ENCODE measurements at regions not wholly inside any gene's neighbourhood (a gene's known extent, or its start where the extent isn't known, plus 50 kb on each side); places are given as distances from the start of the nearest gene placed in this dataset.

GRCh38 chr1:70666381-70667140 is 255.5 kb downstream of the CTH start:
- TF ChIP-seq, protein P1, sequence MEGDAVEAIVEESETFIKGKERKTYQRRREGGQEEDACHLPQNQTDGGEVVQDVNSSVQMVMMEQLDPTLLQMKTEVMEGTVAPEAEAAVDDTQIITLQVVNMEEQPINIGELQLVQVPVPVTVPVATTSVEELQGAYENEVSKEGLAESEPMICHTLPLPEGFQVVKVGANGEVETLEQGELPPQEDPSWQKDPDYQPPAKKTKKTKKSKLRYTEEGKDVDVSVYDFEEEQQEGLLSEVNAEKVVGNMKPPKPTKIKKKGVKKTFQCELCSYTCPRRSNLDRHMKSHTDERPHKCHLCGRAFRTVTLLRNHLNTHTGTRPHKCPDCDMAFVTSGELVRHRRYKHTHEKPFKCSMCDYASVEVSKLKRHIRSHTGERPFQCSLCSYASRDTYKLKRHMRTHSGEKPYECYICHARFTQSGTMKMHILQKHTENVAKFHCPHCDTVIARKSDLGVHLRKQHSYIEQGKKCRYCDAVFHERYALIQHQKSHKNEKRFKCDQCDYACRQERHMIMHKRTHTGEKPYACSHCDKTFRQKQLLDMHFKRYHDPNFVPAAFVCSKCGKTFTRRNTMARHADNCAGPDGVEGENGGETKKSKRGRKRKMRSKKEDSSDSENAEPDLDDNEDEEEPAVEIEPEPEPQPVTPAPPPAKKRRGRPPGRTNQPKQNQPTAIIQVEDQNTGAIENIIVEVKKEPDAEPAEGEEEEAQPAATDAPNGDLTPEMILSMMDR (IDR thresholded peaks at IDR 0.05; ENCODE audit: insufficient read depth, low read depth, low read length), result no peak
- H3K4me3 ChIP-seq (ENCODE audit: low read depth, low read length), result no peak overlapping the region
- no peak for DNase-seq (ENCODE audit: low read depth)

- no peak overlapping the region for H3K4me3 ChIP-seq (ENCODE audit: low read depth, low read length)
- DNase-seq (ENCODE audit: low read depth), result no peak
- TF ChIP-seq, protein P1 (IDR thresholded peaks at IDR 0.05; ENCODE audit: insufficient read depth, low read depth, low read length), result no peak
Measured at GRCh38 chr1:70667494-70668170, 256.6 kb downstream of the CTH start.

DNA sequence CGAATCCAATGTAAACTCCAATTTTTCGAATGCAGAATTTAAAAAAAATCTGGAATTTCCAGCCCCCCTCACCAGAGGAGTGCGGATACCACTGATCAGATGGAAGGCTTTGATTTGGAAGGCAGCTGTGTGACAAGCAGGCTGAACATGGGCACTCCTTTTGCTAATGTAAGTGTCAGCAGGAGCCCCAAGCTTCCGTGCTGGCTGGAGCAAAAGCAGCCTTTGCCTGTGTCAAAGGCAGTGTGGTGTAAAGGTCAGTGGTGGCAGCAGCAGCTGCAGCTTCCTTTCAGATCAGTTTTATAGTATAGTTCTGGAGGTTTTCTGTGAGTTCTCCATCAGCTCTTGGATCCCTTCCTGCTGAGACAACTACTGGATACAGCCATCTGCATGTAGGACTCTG is 259.9 kb downstream of the CTH start:
- H3K4me3 ChIP-seq (ENCODE audit: low read depth, low read length), result no peak overlapping the region
- no peak for DNase-seq (ENCODE audit: low read depth)
- TF ChIP-seq, protein P1 (IDR thresholded peaks at IDR 0.05; ENCODE audit: insufficient read depth, low read depth, low read length), result no peak

- DNase-seq (ENCODE audit: low read depth), result no peak
- no peak overlapping the region for H3K4me3 ChIP-seq (ENCODE audit: low read depth, low read length)
- TF ChIP-seq, protein P1 (IDR thresholded peaks at IDR 0.05; ENCODE audit: insufficient read depth, low read depth, low read length), result no peak
Measured at GRCh38 chr1:70672442-70672888, 261.4 kb downstream of the CTH start.

DNA sequence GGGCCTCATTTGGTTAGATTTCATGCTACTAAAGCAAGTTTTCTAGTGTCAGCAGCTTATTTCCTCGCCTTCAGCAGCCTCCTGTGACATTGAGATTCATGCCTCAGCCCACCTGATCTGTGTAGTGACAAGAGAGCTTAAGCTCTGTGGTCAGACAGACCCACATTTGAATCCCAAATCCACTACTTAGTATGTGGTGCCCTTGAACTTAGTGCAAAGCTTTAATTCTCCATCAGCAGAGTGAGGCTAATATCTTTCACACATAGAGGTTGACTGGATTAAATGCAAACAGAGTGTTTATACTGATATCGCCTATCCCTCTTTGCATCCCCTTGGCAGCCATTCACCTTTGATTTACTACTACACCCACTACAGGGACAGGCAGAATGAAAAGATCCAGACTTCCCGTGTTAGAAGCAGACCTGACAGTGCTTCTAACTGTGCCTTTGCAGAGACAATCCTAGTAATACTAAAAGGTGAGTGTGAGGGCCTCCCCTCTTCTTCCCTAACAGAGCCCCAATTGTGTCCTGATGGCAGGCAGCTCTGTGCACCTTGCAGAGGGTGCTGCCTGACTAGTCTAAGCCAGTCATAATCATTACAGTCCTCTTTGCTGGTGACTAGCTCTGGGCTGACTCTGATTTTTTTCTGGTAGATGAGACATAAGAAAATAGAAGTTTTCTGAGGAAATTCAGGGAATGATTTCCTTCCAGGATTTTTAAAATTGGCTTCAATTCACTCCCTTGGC is 264.0 kb downstream of the CTH start:
- no peak overlapping the region for H3K4me3 ChIP-seq (ENCODE audit: low read depth, low read length)
- TF ChIP-seq, protein P1 (IDR thresholded peaks at IDR 0.05; ENCODE audit: insufficient read depth, low read depth, low read length), result no peak
- DNase-seq (ENCODE audit: low read depth), result no peak

GRCh38 chr1:70675737-70676156 is 264.7 kb downstream of the CTH start:
- no peak overlapping the region for H3K4me3 ChIP-seq (ENCODE audit: low read depth, low read length)
- DNase-seq (ENCODE audit: low read depth), result no peak
- TF ChIP-seq, protein P1 (IDR thresholded peaks at IDR 0.05; ENCODE audit: insufficient read depth, low read depth, low read length), result no peak
